ENCODE measurements at regions not wholly inside any gene's neighbourhood (a gene's known extent, or its start where the extent isn't known, plus 50 kb on each side); places are given as distances from the start of the nearest gene placed in this dataset.

DNA sequence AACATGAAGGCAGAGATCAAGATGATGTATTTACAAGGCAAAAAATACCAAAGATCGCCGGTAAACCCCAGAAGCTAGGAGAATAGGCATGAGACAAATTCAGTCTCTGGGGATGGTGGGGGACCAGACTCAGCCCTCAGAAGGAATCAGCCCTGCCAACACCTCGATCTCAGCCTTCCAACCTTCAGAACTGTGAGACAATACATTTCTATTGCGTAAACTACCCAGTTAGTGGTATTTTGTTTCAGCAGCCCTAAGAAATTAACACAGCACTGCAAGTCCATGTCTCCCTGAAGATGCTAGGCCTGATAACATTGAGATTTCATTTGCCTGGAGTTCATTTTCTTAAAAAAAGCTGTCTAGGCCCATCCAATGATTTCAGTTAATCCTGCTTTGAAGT, 622.5 kb downstream of the PTPRC start:
- TF ChIP-seq, protein P1, sequence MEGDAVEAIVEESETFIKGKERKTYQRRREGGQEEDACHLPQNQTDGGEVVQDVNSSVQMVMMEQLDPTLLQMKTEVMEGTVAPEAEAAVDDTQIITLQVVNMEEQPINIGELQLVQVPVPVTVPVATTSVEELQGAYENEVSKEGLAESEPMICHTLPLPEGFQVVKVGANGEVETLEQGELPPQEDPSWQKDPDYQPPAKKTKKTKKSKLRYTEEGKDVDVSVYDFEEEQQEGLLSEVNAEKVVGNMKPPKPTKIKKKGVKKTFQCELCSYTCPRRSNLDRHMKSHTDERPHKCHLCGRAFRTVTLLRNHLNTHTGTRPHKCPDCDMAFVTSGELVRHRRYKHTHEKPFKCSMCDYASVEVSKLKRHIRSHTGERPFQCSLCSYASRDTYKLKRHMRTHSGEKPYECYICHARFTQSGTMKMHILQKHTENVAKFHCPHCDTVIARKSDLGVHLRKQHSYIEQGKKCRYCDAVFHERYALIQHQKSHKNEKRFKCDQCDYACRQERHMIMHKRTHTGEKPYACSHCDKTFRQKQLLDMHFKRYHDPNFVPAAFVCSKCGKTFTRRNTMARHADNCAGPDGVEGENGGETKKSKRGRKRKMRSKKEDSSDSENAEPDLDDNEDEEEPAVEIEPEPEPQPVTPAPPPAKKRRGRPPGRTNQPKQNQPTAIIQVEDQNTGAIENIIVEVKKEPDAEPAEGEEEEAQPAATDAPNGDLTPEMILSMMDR (conservative IDR thresholded peaks at IDR 0.05; ENCODE audit: low read depth, low read length) = no peak
- no peak for TF ChIP-seq EZH2 (IDR thresholded peaks at IDR 0.05; ENCODE audit: borderline replicate concordance, low read depth, low read length, poor library complexity, severe bottlenecking)

Data from A673 (cell line).